HCT116 (cell line): ENCODE measurements at regions not wholly inside any gene's neighbourhood (a gene's known extent, or its start where the extent isn't known, plus 50 kb on each side); places are given as distances from the start of the nearest gene placed in this dataset.

Experiments
- ATAC-seq: fragments of 200-7000 bp; cut with Tn5 transposase; 2 replicates; pipeline ENCODE4 v1.9.1; 2020; ENCODE audit warnings: mild to moderate bottlenecking, moderate library complexity
- BruUV-seq: library from RNA; stranded (reverse); fragments of 400-500 nt; replicated peaks from 2 replicates; lab custom pipeline; 2021; lab: Mats Ljungman, UMichigan
- CTCF ChIA-PET: fragments of 300-600 bp; sonication (Branson Sonifier 250); formaldehyde crosslinking; loops from one replicate; lab custom pipeline; 2021; ENCODE audit warnings: antibody characterized with exemption; lab: Charles Lee
- POLR2A ChIA-PET: fragments of 300-600, 350-600 bp; sonication (Branson Sonifier 250); formaldehyde crosslinking; loops from one replicate; lab custom pipeline; 2021; ENCODE audit warnings: antibody characterized with exemption; lab: Charles Lee
- RAD21 ChIA-PET, 2 experiments: fragments of 300-600 bp; sonication (Branson Sonifier 250); formaldehyde crosslinking; loops; one replicate each; lab custom pipeline; 2023; ENCODE audit warnings: low total read pairs in 2 of 2; ENCODE audit not compliant: uncharacterized antibody in 2 of 2, unreplicated experiment in 2 of 2, low non-redundant PET in 1 of 2; lab: Charles Lee
- DNase-seq: peaks from one replicate; pipeline ENCODE4 v3.0.0-alpha.2; 2010; ENCODE audit warnings: low read depth, low spot score
- H2AFZ ChIP-seq: fragments of 200-600 bp; shearing (Covaris generic), sonication (generic); 2 replicates; pipeline ENCODE4 v1.6.1; 2017; ENCODE audit warnings: low read depth, mixed run types, mixed read lengths, antibody characterized with exemption, low read length; ENCODE audit not compliant: poor library complexity, severe bottlenecking
- H3K27ac ChIP-seq: 2 replicates; pipeline ENCODE4 v1.5.1; 2012; ENCODE audit warnings: low read depth, low read length
- H3K27me3 ChIP-seq: fragments of 200-600 bp; sonication (generic); 2 replicates; pipeline ENCODE4 v1.6.1; 2016; ENCODE audit warnings: mixed run types, low read length, mixed read lengths; ENCODE audit not compliant: insufficient read depth
- H3K36me3 ChIP-seq, 2 experiments: fragments of 200-500 bp in 1 of 2; fragments of 200-600 bp in 1 of 2; sonication (Bioruptor generic) in 1 of 2; sonication (generic) in 1 of 2; 2 replicates each; pipeline versions ENCODE4 v1.5.1 to v1.6.1; 2014 to 2016; ENCODE audit warnings: low read length in 2 of 2, inconsistent platforms in 1 of 2, mixed read lengths in 1 of 2, mixed run types in 1 of 2; ENCODE audit not compliant: insufficient read depth in 2 of 2, control insufficient read depth in 1 of 2
- H3K4me1 ChIP-seq, 2 experiments: fragments of 200-600 bp in 1 of 2; sonication (generic) in 1 of 2; 2 replicates each; pipeline versions ENCODE4 v1.5.1 to v1.6.1; 2012 to 2017; ENCODE audit warnings: low read length in 2 of 2, inconsistent platforms in 1 of 2, mild to moderate bottlenecking in 1 of 2, mixed read lengths in 1 of 2, mixed run types in 1 of 2, moderate library complexity in 1 of 2; ENCODE audit not compliant: insufficient read depth in 2 of 2, control insufficient read depth in 1 of 2
- H3K4me2 ChIP-seq: fragments of 200-600 bp; sonication (generic); 2 replicates; pipeline ENCODE4 v1.6.1; 2017; ENCODE audit warnings: mixed run types, low read length, mixed read lengths
- H3K4me3 ChIP-seq, 2 experiments: fragments of 200-600 bp in 1 of 2; sonication (generic) in 1 of 2; replicated peaks in 1 of 2; 2 replicates each; pipeline ENCODE4 v1.5.1; 2011 to 2016; ENCODE audit warnings: low read length in 2 of 2, control low read depth in 1 of 2, low read depth in 1 of 2, mild to moderate bottlenecking in 1 of 2, mixed read lengths in 1 of 2, mixed run types in 1 of 2
- H3K79me2 ChIP-seq: fragments of 200-600 bp; sonication (generic); 2 replicates; pipeline ENCODE4 v1.6.1; 2017; ENCODE audit warnings: mild to moderate bottlenecking, mixed run types, low read length, moderate library complexity, mixed read lengths; ENCODE audit not compliant: insufficient read depth
- H3K9ac ChIP-seq: fragments of 200-600 bp; sonication (generic); 2 replicates; pipeline ENCODE4 v1.6.1; 2016; ENCODE audit warnings: low read length, mixed read lengths
- H3K9me2 ChIP-seq: fragments of 200-600 bp; sonication (generic), shearing (Covaris generic); 2 replicates; pipeline ENCODE4 v1.6.1; 2017; ENCODE audit warnings: mixed run types, mild to moderate bottlenecking, moderate library complexity; ENCODE audit not compliant: insufficient read depth
- H3K9me3 ChIP-seq, 2 experiments: fragments of 200-500 bp in 1 of 2; fragments of 200-600 bp in 1 of 2; sonication (Bioruptor generic) in 1 of 2; sonication (generic) in 1 of 2; 2 replicates each; pipeline ENCODE4 v1.6.1; 2014 to 2017; ENCODE audit warnings: low read length in 2 of 2, mixed read lengths in 2 of 2, inconsistent platforms in 1 of 2, low read depth in 1 of 2, mild to moderate bottlenecking in 1 of 2, mixed run types in 1 of 2, moderate library complexity in 1 of 2; ENCODE audit not compliant: control insufficient read depth in 1 of 2, insufficient read depth in 1 of 2
- H4K20me1 ChIP-seq: fragments of 200-600 bp; sonication (generic), shearing (Covaris generic); 2 replicates; pipeline ENCODE4 v1.6.1; 2017; ENCODE audit warnings: mixed run types, mild to moderate bottlenecking, moderate library complexity; ENCODE audit not compliant: insufficient read depth
- ELF1 ChIP-seq: IDR thresholded peaks from 2 replicates; pipeline ENCODE4 v1.6.1; 2012; ENCODE audit warnings: low read depth, borderline replicate concordance
- EZH2 ChIP-seq: fragments of 200-600 bp; sonication (generic); IDR thresholded peaks from 2 replicates; pipeline ENCODE4 v1.6.1; 2017; ENCODE audit warnings: antibody characterized with exemption, mixed run types
- EZH2phosphoT487 ChIP-seq: fragments of 200-600 bp; IDR thresholded peaks from 2 replicates; pipeline ENCODE4 v1.6.1; 2018; ENCODE audit warnings: antibody characterized with exemption, borderline replicate concordance
- FOSL1 ChIP-seq: IDR thresholded peaks from 2 replicates; pipeline ENCODE4 v1.6.1; 2012; ENCODE audit warnings: low read depth
- JUND ChIP-seq: IDR thresholded peaks from 2 replicates; pipeline ENCODE4 v1.6.1; 2012
- POLR2AphosphoS5 ChIP-seq: IDR thresholded peaks from 2 replicates; pipeline ENCODE4 v1.6.1; 2011; ENCODE audit warnings: mild to moderate bottlenecking, low read depth, low read length, moderate library complexity
- RAD21 ChIP-seq: IDR thresholded peaks from 2 replicates; pipeline ENCODE4 v1.6.1; 2012; ENCODE audit warnings: low read depth, mild to moderate bottlenecking
- SIN3A ChIP-seq: IDR thresholded peaks from 2 replicates; pipeline ENCODE4 v1.6.1; 2012; ENCODE audit warnings: low read depth
- SP1 ChIP-seq: IDR thresholded peaks from 2 replicates; pipeline ENCODE4 v1.6.1; 2012; ENCODE audit warnings: low read depth
- SRF ChIP-seq: IDR thresholded peaks from 2 replicates; pipeline ENCODE4 v1.6.1; 2012; ENCODE audit warnings: low read depth
- ZNF274 ChIP-seq: fragments of 200-500 bp; sonication (Bioruptor generic); IDR thresholded peaks from 2 replicates; pipeline ENCODE4 v1.6.1; 2014; ENCODE audit warnings: mild to moderate bottlenecking, low read depth, low read length, inconsistent platforms
- intact Hi-C: fragments of 100-400 bp; cut with micrococcal nuclease; formaldehyde crosslinking; loops from 2 replicates; pipeline ENCODE4 v1.10.0; 2022
- TF ChIP-seq, protein P1 (sequence below): IDR thresholded peaks from 2 replicates; pipeline ENCODE4 v1.6.1; 2012; ENCODE audit warnings: low read depth
- TF ChIP-seq, protein P2 (sequence below): IDR thresholded peaks from 2 replicates; pipeline ENCODE4 v1.6.1; 2012

- TF ChIP-seq, protein P1, sequence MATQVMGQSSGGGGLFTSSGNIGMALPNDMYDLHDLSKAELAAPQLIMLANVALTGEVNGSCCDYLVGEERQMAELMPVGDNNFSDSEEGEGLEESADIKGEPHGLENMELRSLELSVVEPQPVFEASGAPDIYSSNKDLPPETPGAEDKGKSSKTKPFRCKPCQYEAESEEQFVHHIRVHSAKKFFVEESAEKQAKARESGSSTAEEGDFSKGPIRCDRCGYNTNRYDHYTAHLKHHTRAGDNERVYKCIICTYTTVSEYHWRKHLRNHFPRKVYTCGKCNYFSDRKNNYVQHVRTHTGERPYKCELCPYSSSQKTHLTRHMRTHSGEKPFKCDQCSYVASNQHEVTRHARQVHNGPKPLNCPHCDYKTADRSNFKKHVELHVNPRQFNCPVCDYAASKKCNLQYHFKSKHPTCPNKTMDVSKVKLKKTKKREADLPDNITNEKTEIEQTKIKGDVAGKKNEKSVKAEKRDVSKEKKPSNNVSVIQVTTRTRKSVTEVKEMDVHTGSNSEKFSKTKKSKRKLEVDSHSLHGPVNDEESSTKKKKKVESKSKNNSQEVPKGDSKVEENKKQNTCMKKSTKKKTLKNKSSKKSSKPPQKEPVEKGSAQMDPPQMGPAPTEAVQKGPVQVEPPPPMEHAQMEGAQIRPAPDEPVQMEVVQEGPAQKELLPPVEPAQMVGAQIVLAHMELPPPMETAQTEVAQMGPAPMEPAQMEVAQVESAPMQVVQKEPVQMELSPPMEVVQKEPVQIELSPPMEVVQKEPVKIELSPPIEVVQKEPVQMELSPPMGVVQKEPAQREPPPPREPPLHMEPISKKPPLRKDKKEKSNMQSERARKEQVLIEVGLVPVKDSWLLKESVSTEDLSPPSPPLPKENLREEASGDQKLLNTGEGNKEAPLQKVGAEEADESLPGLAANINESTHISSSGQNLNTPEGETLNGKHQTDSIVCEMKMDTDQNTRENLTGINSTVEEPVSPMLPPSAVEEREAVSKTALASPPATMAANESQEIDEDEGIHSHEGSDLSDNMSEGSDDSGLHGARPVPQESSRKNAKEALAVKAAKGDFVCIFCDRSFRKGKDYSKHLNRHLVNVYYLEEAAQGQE: no peak
- TF ChIP-seq EZH2 (no peak), EZH2phosphoT487 (no peak), ELF1 (no peak), ZNF274 (no peak), SRF (no peak), RAD21 (no peak), SIN3A (no peak), JUND (no peak), POLR2AphosphoS5 (no peak), FOSL1 (no peak), SP1 (no peak)
- TF ChIP-seq, protein P2, sequence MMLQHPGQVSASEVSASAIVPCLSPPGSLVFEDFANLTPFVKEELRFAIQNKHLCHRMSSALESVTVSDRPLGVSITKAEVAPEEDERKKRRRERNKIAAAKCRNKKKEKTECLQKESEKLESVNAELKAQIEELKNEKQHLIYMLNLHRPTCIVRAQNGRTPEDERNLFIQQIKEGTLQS: no peak
- ChIA-PET CTCF (no interaction called here), RAD21 (no interaction called here), POLR2A (no interaction called here)
- H3K27me3 ChIP-seq: peaks cover 7% of the 10 kb centered on the region; the same call in 1 of the 2 replicates
- H3K79me2 ChIP-seq: no peaks in the 10 kb centered on the region
- H3K36me3 ChIP-seq: no peaks in the 10 kb centered on the region
- H3K4me3 ChIP-seq: no peak overlapping the region
- intact Hi-C loops: no loop called here
- DNase-seq: no peak
- no peak overlapping the region for H2AFZ ChIP-seq
- no peak overlapping the region for H3K27ac ChIP-seq
- H4K20me1 ChIP-seq: no peaks in the 10 kb centered on the region
- H3K9ac ChIP-seq: no peak overlapping the region
- no peaks in the 10 kb centered on the region for H3K9me2 ChIP-seq
- H3K9me3 ChIP-seq: no peaks in the 10 kb centered on the region
- ATAC-seq: no peak
- peaks cover 0 to 12% of the 10 kb centered on the region in 2 experiments; a peak in 1 of 4 replicates for H3K4me1 ChIP-seq
- BruUV-seq: no TSS peak
- no peak overlapping the region for H3K4me2 ChIP-seq
These were observed 88.8 kb downstream of the YTHDF1 start for GRCh38 chr20:63126876-63127699.
